GM23248 (cell line): ENCODE measurements at regions not wholly inside any gene's neighbourhood (a gene's known extent, or its start where the extent isn't known, plus 50 kb on each side); places are given as distances from the start of the nearest gene placed in this dataset.
A peak's percentile ranks its signal among the peaks of the same experiment; 100 is the strongest.

Experiments
- DNase-seq: peaks from one replicate; pipeline ENCODE4 v3.0.0-alpha.2; 2015
- H2AFZ ChIP-seq: fragments of 200-600 bp; sonication (generic); 2 replicates; pipeline ENCODE4 v1.6.1; 2016; ENCODE audit warnings: antibody characterized with exemption
- H3F3A ChIP-seq: fragments of 200-600 bp; sonication (generic); 2 replicates; pipeline ENCODE4 v1.6.1; 2016; ENCODE audit warnings: mild to moderate bottlenecking, antibody characterized with exemption, mixed run types; ENCODE audit not compliant: insufficient read depth
- H3K27ac ChIP-seq: fragments of 200-600 bp; sonication (generic); 2 replicates; pipeline ENCODE4 v1.5.1; 2016; ENCODE audit warnings: mild to moderate bottlenecking
- H3K27me3 ChIP-seq: fragments of 200-600 bp; sonication (generic); replicated peaks from 2 replicates; pipeline ENCODE4 v1.6.1; 2016; ENCODE audit warnings: mild to moderate bottlenecking; ENCODE audit not compliant: insufficient read depth
- H3K36me3 ChIP-seq: fragments of 200-600 bp; sonication (generic); 2 replicates; pipeline ENCODE4 v1.6.1; 2016; ENCODE audit warnings: low read depth, mild to moderate bottlenecking
- H3K4me1 ChIP-seq: fragments of 200-600 bp; sonication (generic); 2 replicates; pipeline ENCODE4 v1.6.1; 2016; ENCODE audit warnings: mild to moderate bottlenecking; ENCODE audit not compliant: insufficient read depth
- H3K4me2 ChIP-seq: fragments of 200-600 bp; sonication (generic); one replicate; pipeline ENCODE4 v1.6.1; 2016; ENCODE audit warnings: mild to moderate bottlenecking; ENCODE audit not compliant: unreplicated experiment
- H3K4me3 ChIP-seq: fragments of 200-600 bp; sonication (generic); 2 replicates; pipeline ENCODE4 v1.5.1; 2016; ENCODE audit warnings: mild to moderate bottlenecking
- H3K79me2 ChIP-seq: fragments of 200-600 bp; sonication (generic); 2 replicates; pipeline ENCODE4 v1.6.1; 2016; ENCODE audit warnings: mild to moderate bottlenecking; ENCODE audit not compliant: insufficient read depth
- H3K9ac ChIP-seq: fragments of 200-600 bp; sonication (generic); 2 replicates; pipeline ENCODE4 v1.6.1; 2016; ENCODE audit warnings: mild to moderate bottlenecking
- H3K9me2 ChIP-seq: fragments of 200-600 bp; sonication (generic); 2 replicates; pipeline ENCODE4 v1.6.1; 2016; ENCODE audit warnings: mixed run types, mild to moderate bottlenecking, moderate library complexity; ENCODE audit not compliant: insufficient read depth
- H3K9me3 ChIP-seq: fragments of 200-600 bp; sonication (generic); one replicate; pipeline ENCODE4 v1.6.1; 2017; ENCODE audit warnings: low read depth
- H4K20me1 ChIP-seq: fragments of 200-600 bp; sonication (generic); 2 replicates; pipeline ENCODE4 v1.6.0; 2016; ENCODE audit not compliant: insufficient read depth
- EZH2 ChIP-seq: fragments of 200-600 bp; sonication (generic); IDR thresholded peaks from 2 replicates; pipeline ENCODE4 v1.6.1; 2018; ENCODE audit warnings: antibody characterized with exemption, mild to moderate bottlenecking; ENCODE audit not compliant: insufficient read depth, poor library complexity, severe bottlenecking
- EZH2phosphoT487 ChIP-seq: fragments of 200-600 bp; sonication (generic); IDR thresholded peaks from 2 replicates; pipeline ENCODE4 v1.6.1; 2018; ENCODE audit warnings: antibody characterized with exemption, moderate library complexity, mild to moderate bottlenecking, low read depth; ENCODE audit not compliant: insufficient read depth
- WGBS, 2 experiments: methylation state at CpG; one replicate each; pipeline ENCODE4 v1.1.6; 2015 to 2017; ENCODE audit warnings: low lambda C conversion rate in 2 of 2, low coverage in 1 of 2; ENCODE audit errors: missing lambda C conversion rate in 2 of 2; 5-methylcytosine and 5-hydroxymethylcytosine counted together
- in situ Hi-C: fragments of 300-500 bp; cut with MboI; formaldehyde crosslinking; loops from 2 replicates; pipeline ENCODE4 v1.15.0; 2020

GRCh38 chrX:114077773-114078172 is 506.1 kb upstream of the HTR2C start:
- H3K79me2 ChIP-seq, result no peaks in the 10 kb centered on the region
- TF ChIP-seq EZH2phosphoT487 (no peak), EZH2 (no peak)
- no peaks in the 10 kb centered on the region for H3F3A ChIP-seq
- H4K20me1 ChIP-seq, result no peaks in the 10 kb centered on the region
- no peak overlapping the region for H3K27ac ChIP-seq
- no peak overlapping the region for H2AFZ ChIP-seq
- no peak overlapping the region for H3K9ac ChIP-seq
- in situ Hi-C loops, result no loop called here
- 36 to 40% methylated on average over 3 of the region's 3 CpGs for WGBS, 2 experiments
- no peaks in the 10 kb centered on the region for H3K27me3 ChIP-seq
- DNase-seq, result no peak
- H3K4me3 ChIP-seq, result no peak overlapping the region
- H3K4me1 ChIP-seq, result no peaks in the 10 kb centered on the region
- H3K36me3 ChIP-seq, result no peaks in the 10 kb centered on the region
- H3K9me2 ChIP-seq, result no peaks in the 10 kb centered on the region
- no peak overlapping the region for H3K4me2 ChIP-seq
- H3K9me3 ChIP-seq, result no peaks in the 10 kb centered on the region

- no peak overlapping the region for H3K9ac ChIP-seq
- no peak overlapping the region for H2AFZ ChIP-seq
- TF ChIP-seq EZH2 (no peak), EZH2phosphoT487 (no peak)
- no peak overlapping the region for H3K27ac ChIP-seq
- no peaks in the 10 kb centered on the region for H3F3A ChIP-seq
- no peak overlapping the region for H3K4me3 ChIP-seq
- no peaks in the 10 kb centered on the region for H4K20me1 ChIP-seq
- no peaks in the 10 kb centered on the region for H3K36me3 ChIP-seq
- 13 to 30% methylated on average over 4 of the region's 4 CpGs for WGBS, 2 experiments
- no peaks in the 10 kb centered on the region for H3K9me2 ChIP-seq
- H3K79me2 ChIP-seq, result no peaks in the 10 kb centered on the region
- peak; percentile 4 for DNase-seq
- no peak overlapping the region for H3K4me2 ChIP-seq
- no peaks in the 10 kb centered on the region for H3K27me3 ChIP-seq
- in situ Hi-C loops, result no loop called here
- no peaks in the 10 kb centered on the region for H3K9me3 ChIP-seq
- H3K4me1 ChIP-seq, result no peaks in the 10 kb centered on the region
Observed at GRCh38 chrX:114075073-114075673, 508.7 kb upstream of the HTR2C start.

DNA sequence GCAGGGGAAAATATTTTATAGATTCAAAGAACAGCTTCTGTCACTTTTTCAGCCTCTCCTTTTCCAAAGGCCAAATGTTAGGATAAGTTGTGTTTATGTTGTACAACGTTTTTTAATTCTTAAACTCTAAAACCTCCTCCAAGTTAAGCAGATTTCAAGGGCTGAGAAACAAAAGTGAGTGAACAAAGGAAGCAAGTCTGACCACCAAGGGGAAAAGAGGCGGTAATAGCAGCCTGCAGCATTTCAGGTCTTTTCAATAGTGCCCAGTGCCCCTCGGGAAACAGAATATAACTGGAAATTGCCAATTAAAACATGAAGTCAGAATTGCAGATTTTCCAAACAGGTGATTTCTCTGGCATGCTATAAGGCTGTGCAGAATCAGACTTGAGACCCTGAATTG is 510.0 kb upstream of the HTR2C start:
- H3K27ac ChIP-seq, result no peak overlapping the region
- no peak overlapping the region for H2AFZ ChIP-seq
- H3K79me2 ChIP-seq, result no peaks in the 10 kb centered on the region
- DNase-seq, result no peak
- H3K4me1 ChIP-seq, result no peaks in the 10 kb centered on the region
- no peaks in the 10 kb centered on the region for H3K9me2 ChIP-seq
- H3K27me3 ChIP-seq, result no peaks in the 10 kb centered on the region
- no peaks in the 10 kb centered on the region for H3K9me3 ChIP-seq
- no peaks in the 10 kb centered on the region for H3K36me3 ChIP-seq
- no peaks in the 10 kb centered on the region for H3F3A ChIP-seq
- no peak overlapping the region for H3K4me3 ChIP-seq
- no peaks in the 10 kb centered on the region for H4K20me1 ChIP-seq
- 16 to 20% methylated on average over 3 of the region's 3 CpGs for WGBS, 2 experiments
- TF ChIP-seq EZH2phosphoT487, result no peak
- no peak overlapping the region for H3K9ac ChIP-seq
- no peak overlapping the region for H3K4me2 ChIP-seq
- in situ Hi-C loops, result no loop called here

DNA sequence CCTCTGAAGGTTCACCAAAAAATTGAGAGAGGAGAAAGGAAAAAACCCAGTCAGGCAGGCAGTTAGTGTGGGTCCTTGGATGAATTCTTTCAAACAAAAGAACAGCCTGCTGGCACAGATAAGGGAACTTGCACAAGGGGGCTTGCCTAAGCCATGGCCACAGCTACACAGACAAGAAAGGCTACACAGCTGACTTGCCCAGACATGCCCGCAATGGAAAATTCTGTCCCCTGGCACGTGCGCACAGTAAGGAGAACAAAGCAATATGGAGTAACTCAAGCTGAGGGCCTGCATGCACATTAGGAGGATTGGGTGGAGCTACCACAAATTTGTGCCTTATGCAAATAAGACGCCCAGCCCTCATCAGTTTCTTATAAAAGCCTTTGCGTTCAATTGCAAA is 512.5 kb upstream of the HTR2C start:
- in situ Hi-C loops, result no loop called here
- no peak overlapping the region for H2AFZ ChIP-seq
- no peak overlapping the region for H3K9ac ChIP-seq
- WGBS, 2 experiments, result 68 to 79% methylated on average over 5 of the region's 5 CpGs
- H3K9me3 ChIP-seq, result no peaks in the 10 kb centered on the region
- H3K27ac ChIP-seq, result no peak overlapping the region
- no peaks in the 10 kb centered on the region for H3K79me2 ChIP-seq
- no peak for DNase-seq
- H3K36me3 ChIP-seq, result no peaks in the 10 kb centered on the region
- no peak overlapping the region for H3K4me3 ChIP-seq
- H3K4me2 ChIP-seq, result no peak overlapping the region
- no peaks in the 10 kb centered on the region for H3K4me1 ChIP-seq
- no peaks in the 10 kb centered on the region for H3K27me3 ChIP-seq
- H3K9me2 ChIP-seq, result no peaks in the 10 kb centered on the region
- no peaks in the 10 kb centered on the region for H3F3A ChIP-seq
- no peak for TF ChIP-seq EZH2
- TF ChIP-seq EZH2phosphoT487, result no peak
- no peaks in the 10 kb centered on the region for H4K20me1 ChIP-seq

DNA sequence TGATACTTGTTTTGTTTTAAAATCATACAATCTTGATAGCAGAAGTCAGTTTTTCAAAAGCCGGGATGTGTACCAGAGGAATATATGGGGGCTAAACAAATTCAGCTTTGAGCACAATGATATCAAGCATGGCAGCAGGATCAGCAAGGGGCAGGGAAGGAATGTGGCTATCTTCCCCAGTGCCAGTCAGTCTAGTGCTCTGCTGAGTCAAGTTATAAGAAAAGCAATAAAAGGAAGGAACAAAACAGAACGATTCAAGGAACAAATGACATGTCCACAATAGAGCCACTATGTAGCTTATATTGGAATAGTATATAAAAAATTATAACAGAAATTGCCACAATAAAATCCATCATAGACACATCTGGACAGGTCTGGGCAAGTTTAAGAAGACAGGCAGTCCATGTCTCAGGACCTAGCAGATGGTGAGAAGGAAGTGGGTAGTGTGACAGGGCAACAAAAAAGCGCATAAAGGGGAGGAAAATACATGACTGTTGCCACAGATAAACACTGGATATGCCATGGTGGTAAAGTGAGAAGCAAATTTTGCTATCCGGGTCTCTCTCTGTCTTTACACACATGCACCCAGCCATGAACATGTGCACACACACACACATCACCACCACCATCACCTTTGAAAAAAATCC is 518.2 kb upstream of the HTR2C start:
- in situ Hi-C loops, result no loop called here
- H3K9me2 ChIP-seq, result no peaks in the 10 kb centered on the region
- no peaks in the 10 kb centered on the region for H3F3A ChIP-seq

More for the DNA sequence above, 518.2 kb upstream of the HTR2C start:
- TF ChIP-seq EZH2 (no peak), EZH2phosphoT487 (no peak)
- H2AFZ ChIP-seq, result no peak overlapping the region
- H3K9ac ChIP-seq, result no peak overlapping the region
- no peak for DNase-seq
- no peak overlapping the region for H3K4me3 ChIP-seq
- H3K79me2 ChIP-seq, result no peaks in the 10 kb centered on the region
- 59 to 68% methylated on average over 4 of the region's 4 CpGs for WGBS, 2 experiments
- no peaks in the 10 kb centered on the region for H4K20me1 ChIP-seq
- H3K27ac ChIP-seq, result no peak overlapping the region
- H3K36me3 ChIP-seq, result no peaks in the 10 kb centered on the region
- H3K9me3 ChIP-seq, result no peaks in the 10 kb centered on the region
- H3K4me2 ChIP-seq, result no peak overlapping the region
- H3K27me3 ChIP-seq, result no peaks in the 10 kb centered on the region
- H3K4me1 ChIP-seq, result no peaks in the 10 kb centered on the region
